ENCODE measurements at regions not wholly inside any gene's neighbourhood (a gene's known extent, or its start where the extent isn't known, plus 50 kb on each side); places are given as distances from the start of the nearest gene placed in this dataset.

GRCh38 chr5:163305655-163306054 lies 131.7 kb upstream of the CCNG1 start:
- H3K27me3 ChIP-seq (ENCODE audit: insufficient read depth) = no peaks in the 10 kb centered on the region
- no peak for DNase-seq (ENCODE audit: low spot score)
- no peaks in the 10 kb centered on the region for H3K36me3 ChIP-seq (ENCODE audit: insufficient read depth)
- Mint-ChIP-seq H3K9me3 (no peaks in the 10 kb centered on the region; the same call in 2 of the 3 replicates), H3K27me3 (ENCODE audit: insufficient read depth, low read depth, poor library complexity) (no peaks in the 10 kb centered on the region), H3K27ac (no peak overlapping the region), H3K4me3 (no peak overlapping the region), H3K36me3 (ENCODE audit: low read depth) (peaks cover 5% of the 10 kb centered on the region; the same call in 1 of the 3 replicates), H3K4me1 (no peaks in the 10 kb centered on the region)
- H2AFZ ChIP-seq = no peak overlapping the region
- no peak overlapping the region for H3K27ac ChIP-seq (ENCODE audit: low read depth)
- H4K20me1 ChIP-seq (replicated peaks; ENCODE audit: insufficient read depth) = no peaks in the 10 kb centered on the region
- H3K4me2 ChIP-seq = no peak overlapping the region
- H3K79me2 ChIP-seq (replicated peaks; ENCODE audit: insufficient read depth) = no peaks in the 10 kb centered on the region
- TF ChIP-seq ZNF114 (CRISPR knock-in tag; IDR thresholded peaks at IDR 0.05) = no peak
- TF ChIP-seq EZH2phosphoT487 (IDR thresholded peaks at IDR 0.05; ENCODE audit: unreplicated experiment) = no peak
- no peak for TF ChIP-seq STAT1 (IDR thresholded peaks at IDR 0.05; ENCODE audit: unreplicated experiment)
- TF ChIP-seq NANOG (IDR thresholded peaks at IDR 0.05; ENCODE audit: borderline replicate concordance) = no peak
- no peak for TF ChIP-seq ZNF462 (CRISPR knock-in tag; IDR thresholded peaks at IDR 0.05)
- TF ChIP-seq ETS1 (IDR thresholded peaks at IDR 0.05) = no peak
- TF ChIP-seq, protein P1, sequence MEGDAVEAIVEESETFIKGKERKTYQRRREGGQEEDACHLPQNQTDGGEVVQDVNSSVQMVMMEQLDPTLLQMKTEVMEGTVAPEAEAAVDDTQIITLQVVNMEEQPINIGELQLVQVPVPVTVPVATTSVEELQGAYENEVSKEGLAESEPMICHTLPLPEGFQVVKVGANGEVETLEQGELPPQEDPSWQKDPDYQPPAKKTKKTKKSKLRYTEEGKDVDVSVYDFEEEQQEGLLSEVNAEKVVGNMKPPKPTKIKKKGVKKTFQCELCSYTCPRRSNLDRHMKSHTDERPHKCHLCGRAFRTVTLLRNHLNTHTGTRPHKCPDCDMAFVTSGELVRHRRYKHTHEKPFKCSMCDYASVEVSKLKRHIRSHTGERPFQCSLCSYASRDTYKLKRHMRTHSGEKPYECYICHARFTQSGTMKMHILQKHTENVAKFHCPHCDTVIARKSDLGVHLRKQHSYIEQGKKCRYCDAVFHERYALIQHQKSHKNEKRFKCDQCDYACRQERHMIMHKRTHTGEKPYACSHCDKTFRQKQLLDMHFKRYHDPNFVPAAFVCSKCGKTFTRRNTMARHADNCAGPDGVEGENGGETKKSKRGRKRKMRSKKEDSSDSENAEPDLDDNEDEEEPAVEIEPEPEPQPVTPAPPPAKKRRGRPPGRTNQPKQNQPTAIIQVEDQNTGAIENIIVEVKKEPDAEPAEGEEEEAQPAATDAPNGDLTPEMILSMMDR (conservative IDR thresholded peaks at IDR 0.05; ENCODE audit: low read depth in 2 of 2) = no peak
- no peak for TF ChIP-seq EZH2 (IDR thresholded peaks at IDR 0.05; ENCODE audit: low read depth, unreplicated experiment)
- no peak for TF ChIP-seq CREB1 (CRISPR knock-in tag; IDR thresholded peaks at IDR 0.05; ENCODE audit: low read depth)
- TF ChIP-seq POLR2AphosphoS5 (IDR thresholded peaks at IDR 0.05; ENCODE audit: low read depth) = no peak
- no peak for TF ChIP-seq REST (IDR thresholded peaks at IDR 0.05; ENCODE audit: unreplicated experiment)
- no peak for TF ChIP-seq ZNF331 (CRISPR knock-in tag; IDR thresholded peaks at IDR 0.05; ENCODE audit: low read depth)
- TF ChIP-seq JUNB (IDR thresholded peaks at IDR 0.05; ENCODE audit: unreplicated experiment) = no peak
- H3K4me1 ChIP-seq (ENCODE audit: insufficient read depth) = no peaks in the 10 kb centered on the region
- H3F3A ChIP-seq (replicated peaks; ENCODE audit: low read depth) = no peaks in the 10 kb centered on the region
- H3K9me2 ChIP-seq (ENCODE audit: insufficient read depth) = peaks cover 2% of the 10 kb centered on the region; the same call in 1 of the 2 replicates
- H3K4me3 ChIP-seq = no peak overlapping the region
- ATAC-seq = no peak

Data from GM23338 (cell line).